Gastroesophageal sphincter (tissue), 4 donors: ENCODE measurements at regions not wholly inside any gene's neighbourhood (a gene's known extent, or its start where the extent isn't known, plus 50 kb on each side); places are given as distances from the start of the nearest gene placed in this dataset.

Experiments used
- ATAC-seq: fragments of 150-250 bp; one replicate; pipeline ENCODE4 v1.9.1; 2016; ENCODE audit warnings: mild to moderate bottlenecking, moderate library complexity
- H3K27ac ChIP-seq, 4 donors: fragments of 200-600 bp; sonication (generic) in 3 of 4; 1 replicate in 3 of 4; 2 replicates in 1 of 4; pipeline ENCODE4 v1.5.1; 2016 to 2019
- H3K27me3 ChIP-seq: fragments of 200-600 bp; sonication (generic); one replicate; pipeline ENCODE4 v1.5.1; 2019
- H3K36me3 ChIP-seq, 2 donors: fragments of 200-600 bp; sonication (generic); one replicate each; pipeline ENCODE4 v1.5.1; 2019; ENCODE audit warnings: control low read depth in 1 of 2
- H3K4me1 ChIP-seq, 3 donors: fragments of 200-600 bp; sonication (generic); 1 replicate in 2 of 3; 2 replicates in 1 of 3; pipeline ENCODE4 v1.5.1; 2016 to 2019; ENCODE audit warnings: control low read depth in 2 of 3
- H3K4me3 ChIP-seq, 2 donors: fragments of 200-600 bp; sonication (generic); one replicate each; pipeline ENCODE4 v1.5.1; 2019; ENCODE audit warnings: mild to moderate bottlenecking in 1 of 2, moderate library complexity in 1 of 2
- H3K9me3 ChIP-seq, 3 donors: fragments of 200-600 bp; sonication (generic); one replicate each; pipeline ENCODE4 v1.5.1; 2017 to 2019; ENCODE audit warnings: control low read depth in 2 of 3
- EP300 ChIP-seq: sonication (generic); formaldehyde crosslinking; IDR thresholded peaks from one replicate; pipeline ENCODE4 v1.6.1; 2017; ENCODE audit warnings: antibody characterized with exemption, mild to moderate bottlenecking
- POLR2A ChIP-seq, 2 donors: fragments of 450-650 bp; IDR thresholded peaks; one replicate each; pipeline ENCODE4 v1.6.1; 2017; ENCODE audit warnings: antibody characterized with exemption in 2 of 2, mild to moderate bottlenecking in 2 of 2, moderate library complexity in 1 of 2
- POLR2AphosphoS5 ChIP-seq: sonication (generic); formaldehyde crosslinking; IDR thresholded peaks from one replicate; pipeline ENCODE4 v1.6.1; 2017; ENCODE audit warnings: antibody characterized with exemption
- WGBS, 2 donors: methylation state at CpG; one replicate each; pipeline ENCODE4 v1.1.5; 2018; ENCODE audit warnings: low coverage in 1 of 2; 5-methylcytosine and 5-hydroxymethylcytosine counted together
- TF ChIP-seq, protein P1 (sequence below), 4 experiments: fragments of 200-600 bp in 2 of 4; fragments of 450-650 bp in 2 of 4; sonication (generic) in 1 of 4; IDR thresholded peaks; one replicate each; pipeline ENCODE4 v1.5.1; 2017 to 2019; ENCODE audit warnings: antibody characterized with exemption in 4 of 4, mild to moderate bottlenecking in 2 of 4, moderate library complexity in 2 of 4

DNA sequence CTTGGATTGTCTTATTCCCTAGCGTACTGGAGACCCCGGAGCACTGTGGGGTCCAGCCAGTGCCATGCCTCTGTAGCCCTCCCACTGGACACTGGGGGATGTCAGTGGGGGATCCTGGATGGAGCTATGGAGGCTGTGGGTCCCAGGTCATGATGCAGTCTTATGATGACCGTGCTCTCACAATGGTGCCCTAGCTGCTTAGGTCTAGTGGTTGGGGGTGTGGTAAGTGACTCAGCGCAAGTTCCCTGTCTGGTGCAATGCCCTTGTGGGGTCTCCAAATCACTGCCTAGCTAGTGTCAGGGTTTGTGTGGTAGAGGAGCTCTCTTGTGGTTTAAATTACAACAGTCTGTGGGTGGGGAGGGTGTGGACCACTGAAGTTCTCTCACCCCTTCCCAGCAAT lies 135.4 kb downstream of the CDC5L start:
- H3K9me3 ChIP-seq: peaks cover 0 to 43% (median 0%) of the 10 kb centered on the region in 3 donors
- no peaks in the 10 kb centered on the region for H3K36me3 ChIP-seq
- no peak overlapping the region for H3K27ac ChIP-seq
- TF ChIP-seq POLR2A (IDR thresholded peaks at IDR 0.05): no peak
- TF ChIP-seq, protein P1, sequence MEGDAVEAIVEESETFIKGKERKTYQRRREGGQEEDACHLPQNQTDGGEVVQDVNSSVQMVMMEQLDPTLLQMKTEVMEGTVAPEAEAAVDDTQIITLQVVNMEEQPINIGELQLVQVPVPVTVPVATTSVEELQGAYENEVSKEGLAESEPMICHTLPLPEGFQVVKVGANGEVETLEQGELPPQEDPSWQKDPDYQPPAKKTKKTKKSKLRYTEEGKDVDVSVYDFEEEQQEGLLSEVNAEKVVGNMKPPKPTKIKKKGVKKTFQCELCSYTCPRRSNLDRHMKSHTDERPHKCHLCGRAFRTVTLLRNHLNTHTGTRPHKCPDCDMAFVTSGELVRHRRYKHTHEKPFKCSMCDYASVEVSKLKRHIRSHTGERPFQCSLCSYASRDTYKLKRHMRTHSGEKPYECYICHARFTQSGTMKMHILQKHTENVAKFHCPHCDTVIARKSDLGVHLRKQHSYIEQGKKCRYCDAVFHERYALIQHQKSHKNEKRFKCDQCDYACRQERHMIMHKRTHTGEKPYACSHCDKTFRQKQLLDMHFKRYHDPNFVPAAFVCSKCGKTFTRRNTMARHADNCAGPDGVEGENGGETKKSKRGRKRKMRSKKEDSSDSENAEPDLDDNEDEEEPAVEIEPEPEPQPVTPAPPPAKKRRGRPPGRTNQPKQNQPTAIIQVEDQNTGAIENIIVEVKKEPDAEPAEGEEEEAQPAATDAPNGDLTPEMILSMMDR (IDR thresholded peaks at IDR 0.05): no peak
- no peak for TF ChIP-seq EP300
- no peak for TF ChIP-seq POLR2AphosphoS5
- H3K27me3 ChIP-seq: peaks cover 14% of the 10 kb centered on the region
- H3K4me3 ChIP-seq: no peak overlapping the region
- H3K4me1 ChIP-seq: no peaks in the 10 kb centered on the region
- ATAC-seq: no peak
- WGBS, 2 donors: no CpG with 5 or more reads among the region's 4 CpGs

DNA sequence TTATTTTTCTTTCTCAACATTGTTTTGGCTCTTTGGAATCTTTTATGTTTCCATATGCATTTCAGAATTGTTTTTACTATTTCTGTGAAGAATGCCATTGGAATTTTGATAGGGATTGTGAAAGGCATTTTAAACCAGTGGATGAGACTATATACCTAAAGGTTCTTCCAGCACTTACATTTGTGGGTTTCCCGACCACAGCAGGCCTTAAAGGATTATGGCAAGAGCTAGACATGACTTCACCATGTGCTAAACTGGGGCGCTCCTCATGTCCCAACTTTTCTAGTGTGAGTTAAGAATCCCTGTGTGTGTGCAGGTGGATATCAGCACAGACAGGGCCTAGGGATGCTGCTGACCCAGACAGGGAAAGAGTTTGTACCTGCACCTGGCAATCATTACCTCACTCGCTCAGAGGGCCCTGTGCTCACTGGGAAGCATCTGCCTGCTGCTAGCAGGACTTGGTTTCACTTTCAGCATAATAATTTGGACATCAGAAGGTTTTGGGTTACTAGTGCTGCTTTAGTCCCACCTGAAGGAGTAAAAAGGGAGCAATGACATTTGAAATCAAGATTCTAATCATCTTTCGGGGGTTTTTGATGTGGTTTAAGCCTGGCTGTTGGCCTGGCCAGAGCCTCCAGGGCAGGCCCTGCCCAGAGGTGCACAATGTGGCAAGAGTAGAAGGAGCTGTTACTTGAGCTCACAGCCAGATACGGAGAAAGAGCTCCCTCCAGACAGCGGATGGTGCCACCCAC lies 137.1 kb downstream of the CDC5L start:
- Histone ChIP-seq H3K36me3 (no peaks in the 10 kb centered on the region), H3K4me1 (no peaks in the 10 kb centered on the region), H3K27ac (no peak overlapping the region), H3K27me3 (peaks cover 30% of the 10 kb centered on the region), H3K4me3 (no peak overlapping the region), H3K9me3 (peaks cover 0 to 33% (median 0%) of the 10 kb centered on the region in 3 donors)
- TF ChIP-seq POLR2A (IDR thresholded peaks at IDR 0.05): no peak
- TF ChIP-seq POLR2AphosphoS5: no peak
- TF ChIP-seq, protein P1 (IDR thresholded peaks at IDR 0.05): no peak
- TF ChIP-seq EP300: no peak
- no peak for ATAC-seq
- 100% methylated on average over 1 of the region's 6 CpGs; no CpG with 5 or more reads in 1 of the 2 donors for WGBS, 2 donors

DNA sequence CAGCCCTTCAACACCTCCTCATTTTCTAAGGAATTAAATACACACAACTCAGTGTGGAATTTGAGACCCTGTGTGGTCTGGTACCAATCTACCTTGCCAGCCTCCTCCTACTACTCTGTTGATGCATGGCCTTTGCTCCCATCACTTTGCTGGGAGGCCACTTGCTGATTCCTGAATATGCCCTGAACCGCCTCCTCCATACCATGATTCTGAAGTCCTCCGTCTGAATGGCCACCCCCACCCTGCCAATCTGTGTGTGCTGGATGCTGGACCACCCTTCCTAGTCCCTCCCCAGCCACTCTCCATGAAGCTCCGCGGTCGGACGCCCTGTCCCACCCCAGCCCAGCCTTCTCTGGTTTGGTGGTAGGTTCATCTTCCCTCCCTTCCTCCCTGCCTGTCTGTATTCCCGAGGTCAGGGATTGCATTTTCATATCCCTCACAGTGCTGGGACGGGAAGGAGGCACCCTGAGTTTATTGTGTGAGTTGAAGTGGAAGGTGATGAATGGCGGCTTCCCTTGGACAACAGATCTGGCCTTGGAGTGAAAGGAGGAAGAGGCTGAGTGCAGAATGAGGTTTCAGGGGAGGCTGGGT lies 138.3 kb downstream of the CDC5L start:
- Histone ChIP-seq H3K4me1 (no peaks in the 10 kb centered on the region), H3K4me3 (no peak overlapping the region), H3K27me3 (peaks cover 31% of the 10 kb centered on the region), H3K36me3 (no peaks in the 10 kb centered on the region), H3K9me3 (peaks cover 0 to 33% (median 0%) of the 10 kb centered on the region in 3 donors), H3K27ac (no peak overlapping the region)
- no peak for ATAC-seq
- 77 to 90% methylated on average over 3 to 4 of the region's 9 CpGs for WGBS, 2 donors
- no peak for TF ChIP-seq POLR2A (IDR thresholded peaks at IDR 0.05)
- TF ChIP-seq POLR2AphosphoS5: no peak
- TF ChIP-seq, protein P1 (IDR thresholded peaks at IDR 0.05): no peak
- TF ChIP-seq EP300: no peak

DNA sequence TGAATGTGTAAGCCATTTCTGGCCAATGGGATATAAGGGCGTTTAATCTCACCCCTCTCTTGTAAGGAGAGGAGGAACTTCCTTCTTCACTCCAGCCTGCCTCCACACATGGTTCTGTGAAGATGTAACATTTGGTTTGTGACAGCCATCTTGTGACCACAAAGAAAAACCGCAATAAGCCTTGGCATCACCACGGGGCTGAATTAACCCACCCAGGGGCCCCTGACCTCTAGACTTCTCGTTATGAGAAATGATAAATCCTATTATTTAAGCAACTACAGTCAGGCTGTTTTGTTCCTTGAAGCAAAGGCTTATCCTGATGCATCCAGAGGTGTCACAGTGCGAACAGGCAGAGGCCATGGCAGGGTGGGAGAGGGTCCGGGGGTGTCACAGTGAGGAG lies 139.7 kb downstream of the CDC5L start:
- 65 to 74% methylated on average over 4 to 6 of the region's 6 CpGs for WGBS, 2 donors
- TF ChIP-seq EP300 (no peak), POLR2AphosphoS5 (no peak), POLR2A (IDR thresholded peaks at IDR 0.05) (no peak)
- TF ChIP-seq, protein P1 (IDR thresholded peaks at IDR 0.05): no peak
- H3K4me3 ChIP-seq: no peak overlapping the region
- H3K36me3 ChIP-seq: no peaks in the 10 kb centered on the region
- peaks cover 31% of the 10 kb centered on the region for H3K27me3 ChIP-seq
- H3K4me1 ChIP-seq: no peaks in the 10 kb centered on the region
- peaks cover 0 to 25% (median 0%) of the 10 kb centered on the region in 3 donors for H3K9me3 ChIP-seq
- ATAC-seq: no peak
- no peak overlapping the region for H3K27ac ChIP-seq
